Effector memory CD8-positive, alpha-beta T cell (primary cell): ENCODE measurements at regions not wholly inside any gene's neighbourhood (a gene's known extent, or its start where the extent isn't known, plus 50 kb on each side); places are given as distances from the start of the nearest gene placed in this dataset.
A peak's percentile ranks its signal among the peaks of the same experiment; 100 is the strongest.
"Not testable (repeated sequence)": the region's sequence is repeated elsewhere in the genome, so short reads cannot be mapped to it uniquely, and the experiment has no call there.

Experiments used
- ATAC-seq: fragments of 150-1000 bp; cut with Tn5 transposase; replicated peaks from 2 replicates; pipeline ENCODE4 v1.10.0; 2021; ENCODE audit warnings: mild to moderate bottlenecking, moderate library complexity
- DNase-seq, 3 experiments: peaks; one replicate each; pipeline ENCODE4 v3.0.0; 2021
- H3K27ac Mint-ChIP-seq, 2 donors: one replicate each; pipeline ENCODE4 v1.8.0; 2022; ENCODE audit warnings: mild to moderate bottlenecking in 2 of 2, mixed read lengths in 2 of 2, moderate library complexity in 2 of 2
- H3K27me3 Mint-ChIP-seq, 2 donors: one replicate each; pipeline ENCODE4 v1.8.0; 2022; ENCODE audit warnings: mixed read lengths in 2 of 2
- H3K36me3 Mint-ChIP-seq: one replicate; pipeline ENCODE4 v1.8.0; 2022; ENCODE audit warnings: mild to moderate bottlenecking, moderate library complexity, mixed read lengths; ENCODE audit not compliant: insufficient read depth
- H3K4me1 Mint-ChIP-seq, 2 donors: one replicate each; pipeline ENCODE4 v1.8.0; 2022; ENCODE audit warnings: low read depth in 2 of 2, mixed read lengths in 2 of 2
- H3K4me3 Mint-ChIP-seq, 2 donors: one replicate each; pipeline ENCODE4 v1.8.0; 2022; ENCODE audit warnings: mild to moderate bottlenecking in 2 of 2, mixed read lengths in 2 of 2, moderate library complexity in 2 of 2
- H3K9me3 Mint-ChIP-seq, 2 donors: one replicate each; pipeline ENCODE4 v1.8.0; 2022; ENCODE audit warnings: mixed read lengths in 2 of 2

GRCh38 chr14:21917699-21918436, 244.2 kb upstream of the OR4E1 start:
- Mint-ChIP-seq H3K4me3 (peak overlapping the region; percentile 68 to 72), H3K9me3 (no peaks in the 10 kb centered on the region), H3K27me3 (no peaks in the 10 kb centered on the region), H3K4me1 (peaks cover 9 to 30% of the 10 kb centered on the region in 2 donors), H3K36me3 (peaks cover 3% of the 10 kb centered on the region), H3K27ac (peak overlapping the region; percentile 53 to 65)
- peak; percentile 50 to 56 (median 51) for DNase-seq
- ATAC-seq = peak; percentile 66

DNA sequence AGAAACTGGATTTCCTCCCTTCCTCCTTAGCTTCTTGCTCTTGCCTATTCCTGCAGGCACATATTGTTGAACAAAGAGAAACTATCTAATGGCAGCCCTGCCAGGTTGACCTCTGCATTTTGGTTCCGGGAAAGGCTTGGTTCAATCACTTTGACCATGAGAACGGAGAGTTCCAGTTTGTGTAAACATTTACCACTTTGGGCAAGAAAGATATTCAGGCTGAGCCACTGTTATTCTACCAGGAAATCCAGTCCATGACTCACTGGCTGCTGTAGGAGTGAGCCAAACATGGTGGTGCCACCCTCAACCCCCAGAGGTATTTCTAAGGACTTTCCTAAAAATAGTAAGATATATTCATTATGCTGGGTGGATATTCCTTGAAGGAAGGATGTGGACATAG, 242.2 kb upstream of the OR4E1 start:
- Mint-ChIP-seq H3K27ac (no peak overlapping the region), H3K9me3 (no peaks in the 10 kb centered on the region), H3K4me3 (no peak overlapping the region), H3K36me3 (peaks cover 3% of the 10 kb centered on the region), H3K4me1 (peaks cover 8 to 18% of the 10 kb centered on the region in 2 donors), H3K27me3 (no peaks in the 10 kb centered on the region)
- ATAC-seq (no peak), DNase-seq (no peak)

DNA sequence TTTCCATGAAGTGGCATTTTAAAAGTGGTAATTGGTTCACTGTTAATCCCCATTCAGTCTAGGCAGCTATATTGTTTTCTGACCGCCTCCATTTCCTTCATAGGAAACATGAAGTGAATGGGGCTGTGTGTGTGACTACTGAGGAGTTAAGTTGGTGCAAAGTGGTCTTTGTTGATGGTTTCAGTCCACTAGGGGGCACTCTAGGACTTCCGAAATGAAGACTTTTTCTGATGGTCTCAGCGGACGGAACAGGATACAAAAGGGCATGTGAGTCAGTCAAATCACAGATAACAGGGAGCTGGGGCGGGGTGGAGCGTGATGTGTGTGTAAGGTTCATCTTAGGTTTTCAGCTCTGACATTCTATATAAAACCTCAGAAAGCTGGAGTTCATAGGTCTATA, 240.1 kb upstream of the OR4E1 start:
- peak overlapping the region in 1 of 2 donors; percentile 19 for H3K4me3 Mint-ChIP-seq

DNA sequence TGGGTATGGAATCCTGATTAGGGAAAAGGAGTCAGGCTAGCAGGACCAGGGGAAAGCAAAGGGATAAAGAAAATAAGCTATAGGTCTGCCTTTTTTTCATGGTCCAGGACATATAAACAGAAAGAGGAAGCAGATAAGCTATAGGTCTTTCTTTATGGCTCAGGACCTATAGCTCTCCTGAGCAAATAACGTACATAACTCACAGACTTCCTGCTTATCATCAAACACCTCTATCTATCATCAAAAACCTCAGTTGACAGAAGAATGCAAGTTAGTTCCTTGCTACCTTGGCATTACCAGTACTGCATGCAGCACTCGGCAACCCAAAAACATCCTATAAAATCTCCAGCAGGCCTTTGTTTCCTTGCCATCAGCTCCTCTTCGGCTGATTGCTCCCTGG, 238.7 kb upstream of the OR4E1 start:
- peaks cover 5 to 6% of the 10 kb centered on the region in 2 donors for H3K4me1 Mint-ChIP-seq
- H3K27me3 Mint-ChIP-seq = no peaks in the 10 kb centered on the region
- no peak overlapping the region for H3K4me3 Mint-ChIP-seq
- H3K9me3 Mint-ChIP-seq = no peaks in the 10 kb centered on the region
- H3K27ac Mint-ChIP-seq = no peak overlapping the region
- H3K36me3 Mint-ChIP-seq = no peaks in the 10 kb centered on the region
- no peak for ATAC-seq
- DNase-seq = no peak

More for the DNA sequence above, 240.1 kb upstream of the OR4E1 start:
- Mint-ChIP-seq H3K4me1 (peaks cover 6 to 14% of the 10 kb centered on the region in 2 donors), H3K27me3 (no peaks in the 10 kb centered on the region), H3K9me3 (no peaks in the 10 kb centered on the region), H3K27ac (peak overlapping the region in 1 of 2 donors; percentile 67), H3K36me3 (peaks cover 3% of the 10 kb centered on the region)
- peak; percentile 89 for ATAC-seq
- DNase-seq = peak; percentile 69 to 78 (median 72)

GRCh38 chr14:21911877-21912276, 238.3 kb upstream of the OR4E1 start:
- no peak overlapping the region for H3K4me3 Mint-ChIP-seq
- H3K27me3 Mint-ChIP-seq = no peaks in the 10 kb centered on the region
- ATAC-seq (no peak), DNase-seq (no peak)
- no peaks in the 10 kb centered on the region for H3K36me3 Mint-ChIP-seq
- H3K9me3 Mint-ChIP-seq = no peaks in the 10 kb centered on the region
- peaks cover 5 to 6% of the 10 kb centered on the region in 2 donors for H3K4me1 Mint-ChIP-seq
- no peak overlapping the region for H3K27ac Mint-ChIP-seq

- H3K27ac Mint-ChIP-seq = no peak overlapping the region
- H3K36me3 Mint-ChIP-seq = no peaks in the 10 kb centered on the region
- no peaks in the 10 kb centered on the region for H3K9me3 Mint-ChIP-seq
- H3K27me3 Mint-ChIP-seq = no peaks in the 10 kb centered on the region
- no peak for ATAC-seq
- no peak for DNase-seq
- peaks cover 5 to 6% of the 10 kb centered on the region in 2 donors for H3K4me1 Mint-ChIP-seq
- H3K4me3 Mint-ChIP-seq = no peak overlapping the region
Observed at GRCh38 chr14:21910260-21910659, 236.6 kb upstream of the OR4E1 start.

- Mint-ChIP-seq H3K27me3 (no peaks in the 10 kb centered on the region), H3K4me3 (peak overlapping the region; percentile 50 to 57), H3K4me1 (peaks cover 3 to 4% of the 10 kb centered on the region in 2 donors), H3K27ac (peak overlapping the region in 1 of 2 donors; percentile 65), H3K36me3 (no peaks in the 10 kb centered on the region), H3K9me3 (no peaks in the 10 kb centered on the region)
- peak; percentile 69 for ATAC-seq
- peak in 1 of 3 experiments; percentile 10 for DNase-seq
Observed at GRCh38 chr14:21902561-21903181, 229.1 kb upstream of the OR4E1 start.

GRCh38 chr14:21894898-21895194, 221.2 kb upstream of the OR4E1 start:
- H3K27me3 Mint-ChIP-seq, H3K9me3 Mint-ChIP-seq, DNase-seq, H3K36me3 Mint-ChIP-seq, H3K4me1 Mint-ChIP-seq: not testable (repeated sequence)
- H3K4me3 Mint-ChIP-seq = peak overlapping the region; percentile 64 to 73
- ATAC-seq = peak; percentile 54
- H3K27ac Mint-ChIP-seq = peak overlapping the region in 1 of 2 donors; percentile 81

DNA sequence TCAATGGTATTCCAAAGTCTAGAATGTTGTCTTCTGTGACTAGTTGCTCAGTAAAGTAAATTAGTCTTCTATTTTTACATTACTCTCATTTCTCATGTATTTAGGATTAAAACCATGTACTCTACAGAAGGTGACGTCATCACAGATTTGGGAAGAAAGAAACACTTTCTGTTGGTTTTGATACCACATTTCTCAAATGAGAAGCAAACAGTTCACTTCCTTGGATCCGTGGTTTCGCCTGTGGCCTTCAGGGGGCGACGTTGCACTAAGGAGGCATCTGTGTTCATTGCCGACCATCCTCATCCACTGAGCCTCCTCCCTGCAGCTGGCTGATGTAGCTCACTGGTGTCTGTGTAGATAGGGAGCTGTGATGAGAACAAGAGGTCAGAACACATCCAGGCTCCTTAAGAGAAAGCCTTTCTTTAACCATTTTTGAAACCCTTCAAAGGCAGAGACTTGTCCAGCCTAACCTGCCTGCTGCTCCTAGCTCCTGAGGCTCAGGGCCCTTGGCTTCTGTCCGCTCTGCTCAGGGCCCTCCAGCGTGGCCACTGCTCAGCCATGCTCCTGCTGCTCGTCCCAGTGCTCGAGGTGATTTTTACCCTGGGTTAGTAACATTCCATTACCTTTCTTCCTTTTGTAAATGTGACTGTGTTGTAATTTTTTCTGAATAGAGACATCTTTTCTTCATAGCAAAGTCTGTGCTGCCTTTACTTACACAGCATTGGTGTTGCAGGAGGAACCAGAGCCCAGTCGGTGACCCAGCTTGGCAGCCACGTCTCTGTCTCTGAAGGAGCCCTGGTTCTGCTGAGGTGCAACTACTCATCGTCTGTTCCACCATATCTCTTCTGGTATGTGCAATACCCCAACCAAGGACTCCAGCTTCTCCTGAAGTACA, 220.6 kb upstream of the OR4E1 start:
- peak; percentile 87 for ATAC-seq
- H3K4me3 Mint-ChIP-seq = peak overlapping the region; percentile 64 to 73
- peak; percentile 32 to 37 (median 36) for DNase-seq
- H3K27ac Mint-ChIP-seq = peak overlapping the region in 1 of 2 donors; percentile 81
- peaks cover 8 to 9% of the 10 kb centered on the region in 2 donors for H3K4me1 Mint-ChIP-seq
- no peaks in the 10 kb centered on the region for H3K27me3 Mint-ChIP-seq
- no peaks in the 10 kb centered on the region for H3K9me3 Mint-ChIP-seq
- H3K36me3 Mint-ChIP-seq = no peaks in the 10 kb centered on the region

GRCh38 chr14:21891921-21892320, 218.3 kb upstream of the OR4E1 start:
- H3K4me1 Mint-ChIP-seq = peaks cover 16 to 21% of the 10 kb centered on the region in 2 donors
- H3K9me3 Mint-ChIP-seq = no peaks in the 10 kb centered on the region
- H3K27ac Mint-ChIP-seq = no peak overlapping the region
- no peaks in the 10 kb centered on the region for H3K27me3 Mint-ChIP-seq
- peaks cover 5% of the 10 kb centered on the region for H3K36me3 Mint-ChIP-seq
- no peak for ATAC-seq
- H3K4me3 Mint-ChIP-seq = no peak overlapping the region
- DNase-seq = no peak

- no peak for DNase-seq
- no peak for ATAC-seq
- no peaks in the 10 kb centered on the region for H3K27me3 Mint-ChIP-seq
- peaks cover 8 to 25% of the 10 kb centered on the region in 2 donors for H3K4me1 Mint-ChIP-seq
- no peaks in the 10 kb centered on the region for H3K9me3 Mint-ChIP-seq
- H3K4me3 Mint-ChIP-seq = no peak overlapping the region
- peaks cover 5% of the 10 kb centered on the region for H3K36me3 Mint-ChIP-seq
- H3K27ac Mint-ChIP-seq = peak overlapping the region in 1 of 2 donors; percentile 50
Observed at GRCh38 chr14:21884995-21885394, 211.4 kb upstream of the OR4E1 start.

- H3K36me3 Mint-ChIP-seq = no peaks in the 10 kb centered on the region
- no peaks in the 10 kb centered on the region for H3K9me3 Mint-ChIP-seq
- no peak for DNase-seq
- no peak overlapping the region for H3K27ac Mint-ChIP-seq
- H3K4me3 Mint-ChIP-seq = no peak overlapping the region
- no peak for ATAC-seq
- peaks cover 4 to 22% of the 10 kb centered on the region in 2 donors for H3K4me1 Mint-ChIP-seq
- H3K27me3 Mint-ChIP-seq = no peaks in the 10 kb centered on the region
Observed at GRCh38 chr14:21882226-21882625, 208.6 kb upstream of the OR4E1 start.

DNA sequence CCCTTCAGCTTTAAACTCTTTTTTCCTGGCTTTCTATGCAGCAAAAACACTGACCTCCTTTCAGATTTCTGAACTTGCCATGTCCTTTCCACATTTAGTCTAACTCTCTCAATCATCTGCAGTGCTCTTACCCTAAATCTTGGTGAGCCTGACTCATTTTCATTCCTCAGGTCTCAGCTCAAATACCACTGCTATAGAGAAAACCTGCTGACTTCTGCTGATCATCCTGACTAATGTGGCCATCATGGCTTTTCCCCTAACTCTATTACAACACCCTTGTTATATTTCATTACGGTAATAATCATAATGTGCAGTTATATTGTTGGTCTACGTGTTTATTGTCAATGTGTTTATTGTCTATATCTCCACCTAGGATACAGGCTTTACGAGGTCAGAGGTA, 207.3 kb upstream of the OR4E1 start:
- no peaks in the 10 kb centered on the region for H3K36me3 Mint-ChIP-seq
- peaks cover 4 to 18% of the 10 kb centered on the region in 2 donors for H3K4me1 Mint-ChIP-seq
- ATAC-seq = no peak
- DNase-seq = no peak
- H3K27me3 Mint-ChIP-seq = no peaks in the 10 kb centered on the region
- no peak overlapping the region for H3K4me3 Mint-ChIP-seq
- H3K9me3 Mint-ChIP-seq = no peaks in the 10 kb centered on the region
- no peak overlapping the region for H3K27ac Mint-ChIP-seq
